Small intestine (tissue), 7 donors: ENCODE measurements at regions not wholly inside any gene's neighbourhood (a gene's known extent, or its start where the extent isn't known, plus 50 kb on each side); places are given as distances from the start of the nearest gene placed in this dataset.
"Not testable (repeated sequence)": the region's sequence is repeated elsewhere in the genome, so short reads cannot be mapped to it uniquely, and the experiment has no call there.

Experiments
- DNase-seq, 2 donors: peaks; one replicate each; pipeline versions ENCODE4 v3.0.0 to v3.0.0-alpha.2; 2013
- FAIRE-seq: peaks from 2 replicates; lab custom pipeline; 2012; peaks lifted over from hg19 to GRCh38; lab: Jason Lieb, UNC
- H3K27ac ChIP-seq, 3 donors: one replicate each; pipeline ENCODE4 v1.5.1; 2013; ENCODE audit warnings: low read length in 2 of 3, mild to moderate bottlenecking in 2 of 3, control low read depth in 1 of 3, inconsistent platforms in 1 of 3, low read depth in 1 of 3, moderate library complexity in 1 of 3
- H3K27me3 ChIP-seq, 3 donors: one replicate each; pipeline ENCODE4 v1.6.1; 2013; ENCODE audit warnings: low read length in 3 of 3, inconsistent platforms in 1 of 3; ENCODE audit not compliant: control insufficient read depth in 3 of 3, insufficient read depth in 3 of 3
- H3K36me3 ChIP-seq, 3 donors: one replicate each; pipeline ENCODE4 v1.6.1; 2013; ENCODE audit warnings: low read length in 3 of 3, inconsistent platforms in 1 of 3, low read depth in 1 of 3, mild to moderate bottlenecking in 1 of 3, moderate library complexity in 1 of 3; ENCODE audit not compliant: control insufficient read depth in 3 of 3, insufficient read depth in 2 of 3
- H3K4me1 ChIP-seq, 3 donors: one replicate each; pipeline ENCODE4 v1.6.1; 2013; ENCODE audit warnings: low read length in 2 of 3, inconsistent platforms in 1 of 3, low read depth in 1 of 3, mild to moderate bottlenecking in 1 of 3, moderate library complexity in 1 of 3; ENCODE audit not compliant: control insufficient read depth in 3 of 3, insufficient read depth in 2 of 3
- H3K4me3 ChIP-seq, 3 donors: one replicate each; pipeline ENCODE4 v1.5.1; 2013; ENCODE audit warnings: low read length in 3 of 3, control low read depth in 1 of 3, inconsistent platforms in 1 of 3, low read depth in 1 of 3, mild to moderate bottlenecking in 1 of 3, moderate library complexity in 1 of 3
- H3K9me3 ChIP-seq, 2 donors: one replicate each; pipeline ENCODE4 v1.6.1; 2013; ENCODE audit warnings: low read depth in 1 of 2, low read length in 1 of 2; ENCODE audit not compliant: control insufficient read depth in 2 of 2, insufficient read depth in 1 of 2
- WGBS, 3 donors: extraction: QIAGEN DNeasy Blood & Tissue Kit; methylation state at CpG; one replicate each; pipeline ENCODE4 v1.1.7; 2013; 5-methylcytosine and 5-hydroxymethylcytosine counted together
- donor health status: healthy with polysubstance abuse.
- donor health status: control.
- donor health status: control.
- donor health status: Bipolar disorder and iron deficiency.
- donor health status: healthy.

DNA sequence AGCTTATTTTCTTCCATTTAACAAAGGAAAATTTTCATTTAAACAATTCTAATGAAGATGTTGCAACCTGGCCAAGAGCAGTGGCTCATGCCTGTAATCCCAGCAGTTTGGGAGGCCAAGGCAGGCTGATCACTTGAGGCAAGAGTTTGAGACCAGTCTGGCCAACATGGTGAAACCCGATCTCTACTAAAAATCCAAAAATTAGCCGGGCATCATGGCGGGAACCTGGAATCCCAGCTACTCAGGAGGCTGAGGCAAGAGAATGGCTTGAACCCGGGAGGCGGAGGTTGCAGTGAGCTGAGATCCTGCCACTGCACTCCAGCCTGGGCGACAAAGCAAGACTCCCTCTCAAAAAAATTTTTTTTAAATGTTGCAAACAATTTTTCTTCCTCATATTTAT lies 4748.8 kb upstream of the OR11H1 start:
- H3K4me3 ChIP-seq, FAIRE-seq, H3K27ac ChIP-seq, H3K4me1 ChIP-seq, H3K36me3 ChIP-seq, DNase-seq, H3K27me3 ChIP-seq: not testable (repeated sequence)
- 65 to 70% (median 67%) methylated on average over 6 of the region's 6 CpGs for WGBS, 3 donors
- H3K9me3 ChIP-seq = peaks cover 0 to 52% of the 10 kb centered on the region in 2 donors

DNA sequence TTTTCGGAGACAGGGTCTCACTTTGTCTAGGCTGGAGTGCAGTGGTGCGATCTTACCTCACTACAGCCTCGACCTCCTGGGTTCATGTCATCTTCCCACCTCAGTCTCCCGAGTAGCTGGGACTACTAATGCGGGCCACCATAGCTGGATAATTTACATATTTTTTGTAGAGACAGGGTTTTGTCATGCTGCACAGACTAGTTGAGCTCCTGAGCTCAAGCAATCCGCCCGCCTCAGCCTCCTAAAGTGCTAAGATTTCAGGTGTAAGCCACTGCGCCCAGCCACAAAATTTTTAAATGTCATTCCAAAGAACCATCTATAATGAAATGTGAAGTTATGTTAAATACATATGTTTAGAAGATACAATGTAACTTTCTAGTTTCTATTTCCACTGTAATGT lies 4747.7 kb upstream of the OR11H1 start:
- Histone ChIP-seq H3K36me3 (no peaks in the 10 kb centered on the region), H3K4me1 (no peaks in the 10 kb centered on the region), H3K27ac (no peak overlapping the region), H3K9me3 (peaks cover 0 to 52% of the 10 kb centered on the region in 2 donors), H3K4me3 (no peak overlapping the region), H3K27me3 (no peaks in the 10 kb centered on the region)
- no peak for FAIRE-seq
- DNase-seq = no peak
- WGBS, 3 donors = 58 to 62% (median 61%) methylated on average over 8 of the region's 8 CpGs

DNA sequence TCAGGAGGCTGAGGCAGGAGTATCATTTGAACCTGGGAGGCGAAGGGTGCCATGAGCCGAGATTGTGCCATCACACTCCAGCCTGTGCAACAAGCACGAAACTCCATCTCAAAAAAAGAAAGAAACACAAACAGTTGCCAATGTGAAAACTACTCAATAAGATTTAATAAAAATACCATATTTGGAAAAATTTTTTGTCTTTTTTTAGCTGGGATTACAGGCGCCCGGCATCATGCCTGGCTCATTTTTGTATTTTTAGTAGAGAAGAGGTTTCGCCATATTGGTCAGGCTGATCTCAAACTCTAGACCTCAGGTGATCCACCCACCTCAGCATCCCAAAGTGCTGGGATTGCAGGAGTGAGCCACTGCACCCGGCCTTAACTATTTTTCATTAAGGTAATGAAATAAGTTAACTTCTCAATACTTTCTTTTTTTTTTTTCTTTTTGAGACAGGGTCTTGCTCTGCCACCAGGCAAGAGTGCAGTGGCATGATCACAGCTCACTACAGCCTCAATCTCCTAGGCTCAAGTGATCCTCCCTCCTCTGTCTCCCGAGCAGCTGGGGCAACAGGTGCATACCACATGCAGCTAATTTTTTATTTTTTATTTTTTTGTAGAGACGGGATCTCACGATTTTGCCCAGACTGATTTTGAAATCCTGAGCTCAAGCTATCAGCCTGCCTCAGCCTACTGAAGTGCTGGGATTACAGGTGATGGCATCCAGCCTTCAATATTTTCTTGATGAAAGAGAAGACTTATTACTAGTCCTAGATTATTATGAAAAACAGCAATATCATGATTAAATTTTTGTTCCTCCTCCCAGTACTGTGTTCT lies 4746.2 kb upstream of the OR11H1 start:
- FAIRE-seq (no peak), DNase-seq (no peak)
- H3K27me3 ChIP-seq = no peaks in the 10 kb centered on the region
- H3K27ac ChIP-seq = no peak overlapping the region
- H3K9me3 ChIP-seq = peaks cover 0 to 43% of the 10 kb centered on the region in 2 donors
- WGBS, 3 donors = 74 to 78% (median 75%) methylated on average over 10 of the region's 10 CpGs
- no peaks in the 10 kb centered on the region for H3K4me1 ChIP-seq
- H3K36me3 ChIP-seq = no peaks in the 10 kb centered on the region
- no peak overlapping the region for H3K4me3 ChIP-seq
